Activated B cell treated with CpG ODN at 0.5 μM for 24 hours (primary cell): ENCODE measurements at regions not wholly inside any gene's neighbourhood (a gene's known extent, or its start where the extent isn't known, plus 50 kb on each side); places are given as distances from the start of the nearest gene placed in this dataset.

Experiments
- ATAC-seq: fragments of 200-7000 bp; cut with Tn5 transposase; one replicate; pipeline ENCODE4 v1.10.0; 2021; ENCODE audit warnings: low read depth, mild to moderate bottlenecking, moderate library complexity
- CTCF ChIA-PET: fragments of 350-600 bp; sonication (Branson Sonifier 250); formaldehyde crosslinking; loops from one replicate; lab custom pipeline; 2021; ENCODE audit warnings: antibody characterized with exemption; lab: Charles Lee
- POLR2A ChIA-PET: fragments of 350-600 bp; sonication (Branson Sonifier 250); formaldehyde crosslinking; loops from one replicate; lab custom pipeline; 2021; ENCODE audit warnings: antibody characterized with exemption; lab: Charles Lee
- DNase-seq: peaks from one replicate; pipeline ENCODE4 v3.0.0; 2022
- H3K27ac Mint-ChIP-seq: one replicate; pipeline ENCODE4 v1.8.0; 2020; ENCODE audit warnings: mixed read lengths
- H3K27me3 Mint-ChIP-seq: one replicate; pipeline ENCODE4 v1.8.0; 2021; ENCODE audit warnings: mixed read lengths
- H3K36me3 Mint-ChIP-seq: one replicate; pipeline ENCODE4 v1.8.0; 2021; ENCODE audit warnings: low read depth, mixed read lengths
- H3K4me1 Mint-ChIP-seq: one replicate; pipeline ENCODE4 v1.8.0; 2021; ENCODE audit warnings: mixed read lengths
- H3K4me3 Mint-ChIP-seq: one replicate; pipeline ENCODE4 v1.8.0; 2020; ENCODE audit warnings: mild to moderate bottlenecking, mixed read lengths
- H3K9me3 Mint-ChIP-seq: one replicate; pipeline ENCODE4 v1.8.0; 2020; ENCODE audit warnings: mixed read lengths
- CTCF ChIP-seq: fragments of 200-600 bp; IDR thresholded peaks from one replicate; pipeline ENCODE4 v1.8.0; 2022; ENCODE audit warnings: antibody characterized with exemption, mild to moderate bottlenecking
- intact Hi-C: fragments of 100-400 bp; cut with micrococcal nuclease; formaldehyde crosslinking; loops from one replicate; pipeline ENCODE4 v1.15.1; 2024

- ChIA-PET POLR2A (no interaction called here), CTCF (no interaction called here)
- H3K36me3 Mint-ChIP-seq: no peaks in the 10 kb centered on the region
- H3K27ac Mint-ChIP-seq: no peak overlapping the region
- H3K27me3 Mint-ChIP-seq: no peaks in the 10 kb centered on the region
- H3K9me3 Mint-ChIP-seq: no peaks in the 10 kb centered on the region
- H3K4me3 Mint-ChIP-seq: no peak overlapping the region
- no peak for TF ChIP-seq CTCF
- intact Hi-C loops: no loop called here
- no peaks in the 10 kb centered on the region for H3K4me1 Mint-ChIP-seq
- ATAC-seq (no peak), DNase-seq (no peak)
These were observed 607.3 kb downstream of the NCAM2 start for GRCh38 chr21:21605521-21605920.

GRCh38 chr21:21606041-21606440, 607.8 kb downstream of the NCAM2 start:
- no peak overlapping the region for H3K27ac Mint-ChIP-seq
- intact Hi-C loops: no loop called here
- no peaks in the 10 kb centered on the region for H3K27me3 Mint-ChIP-seq
- no peak for TF ChIP-seq CTCF
- ATAC-seq: no peak
- no peak overlapping the region for H3K4me3 Mint-ChIP-seq
- no peaks in the 10 kb centered on the region for H3K36me3 Mint-ChIP-seq
- no peaks in the 10 kb centered on the region for H3K4me1 Mint-ChIP-seq
- no peaks in the 10 kb centered on the region for H3K9me3 Mint-ChIP-seq
- ChIA-PET POLR2A (no interaction called here), CTCF (no interaction called here)
- no peak for DNase-seq

GRCh38 chr21:21612466-21612865, 614.3 kb downstream of the NCAM2 start:
- POLR2A ChIA-PET: no interaction called here
- CTCF ChIA-PET: no interaction called here
- DNase-seq (no peak), ATAC-seq (no peak)
- intact Hi-C loops: no loop called here
- H3K4me3 Mint-ChIP-seq: no peak overlapping the region
- no peaks in the 10 kb centered on the region for H3K27me3 Mint-ChIP-seq
- H3K36me3 Mint-ChIP-seq: no peaks in the 10 kb centered on the region
- H3K27ac Mint-ChIP-seq: no peak overlapping the region
- no peaks in the 10 kb centered on the region for H3K4me1 Mint-ChIP-seq
- peaks cover 6% of the 10 kb centered on the region for H3K9me3 Mint-ChIP-seq
- no peak for TF ChIP-seq CTCF

GRCh38 chr21:21614966-21615365, 616.8 kb downstream of the NCAM2 start:
- ATAC-seq (no peak), DNase-seq (no peak)
- H3K9me3 Mint-ChIP-seq: peaks cover 6% of the 10 kb centered on the region
- no peaks in the 10 kb centered on the region for H3K27me3 Mint-ChIP-seq
- no peak overlapping the region for H3K4me3 Mint-ChIP-seq
- TF ChIP-seq CTCF: no peak
- no peaks in the 10 kb centered on the region for H3K4me1 Mint-ChIP-seq
- CTCF ChIA-PET: no interaction called here
- intact Hi-C loops: no loop called here
- H3K27ac Mint-ChIP-seq: no peak overlapping the region
- POLR2A ChIA-PET: no interaction called here
- H3K36me3 Mint-ChIP-seq: no peaks in the 10 kb centered on the region

- Mint-ChIP-seq H3K4me1 (no peaks in the 10 kb centered on the region), H3K4me3 (no peak overlapping the region), H3K27ac (no peak overlapping the region), H3K9me3 (no peaks in the 10 kb centered on the region), H3K27me3 (no peaks in the 10 kb centered on the region), H3K36me3 (no peaks in the 10 kb centered on the region)
- ATAC-seq: no peak
- intact Hi-C loops: no loop called here
- ChIA-PET POLR2A (no interaction called here), CTCF (no interaction called here)
- no peak for TF ChIP-seq CTCF
- DNase-seq: no peak
These were observed 624.4 kb downstream of the NCAM2 start for GRCh38 chr21:21622460-21623234.
